IMR-90 (cell line): ENCODE measurements at regions not wholly inside any gene's neighbourhood (a gene's known extent, or its start where the extent isn't known, plus 50 kb on each side); places are given as distances from the start of the nearest gene placed in this dataset.

ENCODE experiments used
- CEBPB ChIP-seq: IDR thresholded peaks from 2 replicates; pipeline ENCODE4 v1.6.1; 2012; ENCODE audit warnings: low read depth, low read length, improper control_type of control experiment
- FOS ChIP-seq: fragments of 150-350 bp; IDR thresholded peaks from 2 replicates; pipeline ENCODE4 v1.6.1; 2016; ENCODE audit warnings: low read depth, low read length
- MXI1 ChIP-seq: IDR thresholded peaks from 2 replicates; pipeline ENCODE4 v1.6.1; 2012; ENCODE audit warnings: low read depth, mild to moderate bottlenecking, low read length, moderate library complexity, borderline replicate concordance
- POLR2A ChIP-seq: IDR thresholded peaks from 2 replicates; pipeline ENCODE4 v1.6.1; 2012; ENCODE audit warnings: mild to moderate bottlenecking, low read depth, low read length
- RAD21 ChIP-seq: IDR thresholded peaks from 2 replicates; pipeline ENCODE4 v1.6.1; 2012; ENCODE audit warnings: low read length, improper control_type of control experiment
- RCOR1 ChIP-seq: IDR thresholded peaks from 2 replicates; pipeline ENCODE4 v1.6.1; 2012; ENCODE audit warnings: mild to moderate bottlenecking, low read length, improper control_type of control experiment; ENCODE audit not compliant: insufficient replicate concordance
- SMC3 ChIP-seq: fragments of 150-350 bp; IDR thresholded peaks from 2 replicates; pipeline ENCODE4 v1.6.1; 2016; ENCODE audit warnings: low read depth, mild to moderate bottlenecking, antibody characterized with exemption, low read length, moderate library complexity
- TF ChIP-seq, protein P1 (sequence below): conservative IDR thresholded peaks from 2 replicates; pipeline ENCODE4 v1.5.1; 2012; ENCODE audit warnings: mild to moderate bottlenecking, low read depth, low read length, improper control_type of control experiment
- TF ChIP-seq, protein P2 (sequence below): fragments of 150-350 bp; IDR thresholded peaks from 2 replicates; pipeline ENCODE4 v1.6.1; 2017; ENCODE audit warnings: mild to moderate bottlenecking, antibody characterized with exemption, low read length, low read depth

DNA sequence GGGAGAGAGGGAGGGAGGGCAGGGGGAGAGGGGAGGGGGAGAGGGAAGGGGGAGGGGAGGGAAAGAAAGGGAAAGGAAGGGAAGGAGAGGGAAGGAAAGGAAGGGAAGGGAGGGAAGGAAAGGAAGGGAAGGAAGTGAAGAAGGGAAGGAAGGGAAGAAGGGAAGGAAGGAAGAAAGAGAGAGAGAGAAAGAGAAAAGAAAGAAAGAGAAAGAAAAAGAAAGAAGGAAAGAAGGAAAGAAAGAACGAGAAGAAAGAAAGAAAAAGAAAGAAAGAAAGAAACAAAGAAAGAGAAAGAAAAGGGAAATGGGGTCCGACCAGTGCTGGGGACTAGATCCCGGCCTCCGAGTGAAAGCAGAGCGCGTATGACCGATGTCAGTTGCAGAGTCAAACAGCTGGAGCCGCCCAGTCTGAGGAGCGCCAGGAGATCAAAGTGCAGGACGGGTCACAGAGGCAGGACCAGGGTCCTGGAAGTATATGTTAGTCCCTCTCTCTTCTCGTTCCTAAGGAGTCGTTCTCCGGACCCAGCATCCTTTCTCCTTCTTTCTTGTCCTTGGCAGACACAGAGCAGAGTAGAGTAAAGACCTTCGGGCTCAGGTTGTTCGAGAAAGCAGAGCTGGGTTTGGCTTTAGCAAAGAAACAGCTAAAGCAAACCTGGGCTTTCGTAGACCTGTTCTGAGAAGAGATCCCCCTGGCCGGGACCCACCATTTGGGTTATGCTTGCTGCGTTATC is 305.4 kb upstream of the MSX2 start:
- TF ChIP-seq POLR2A (no peak), MXI1 (no peak), RAD21 (no peak), SMC3 (no peak), RCOR1 (no peak), FOS (no peak), CEBPB (no peak)
- TF ChIP-seq, protein P1, sequence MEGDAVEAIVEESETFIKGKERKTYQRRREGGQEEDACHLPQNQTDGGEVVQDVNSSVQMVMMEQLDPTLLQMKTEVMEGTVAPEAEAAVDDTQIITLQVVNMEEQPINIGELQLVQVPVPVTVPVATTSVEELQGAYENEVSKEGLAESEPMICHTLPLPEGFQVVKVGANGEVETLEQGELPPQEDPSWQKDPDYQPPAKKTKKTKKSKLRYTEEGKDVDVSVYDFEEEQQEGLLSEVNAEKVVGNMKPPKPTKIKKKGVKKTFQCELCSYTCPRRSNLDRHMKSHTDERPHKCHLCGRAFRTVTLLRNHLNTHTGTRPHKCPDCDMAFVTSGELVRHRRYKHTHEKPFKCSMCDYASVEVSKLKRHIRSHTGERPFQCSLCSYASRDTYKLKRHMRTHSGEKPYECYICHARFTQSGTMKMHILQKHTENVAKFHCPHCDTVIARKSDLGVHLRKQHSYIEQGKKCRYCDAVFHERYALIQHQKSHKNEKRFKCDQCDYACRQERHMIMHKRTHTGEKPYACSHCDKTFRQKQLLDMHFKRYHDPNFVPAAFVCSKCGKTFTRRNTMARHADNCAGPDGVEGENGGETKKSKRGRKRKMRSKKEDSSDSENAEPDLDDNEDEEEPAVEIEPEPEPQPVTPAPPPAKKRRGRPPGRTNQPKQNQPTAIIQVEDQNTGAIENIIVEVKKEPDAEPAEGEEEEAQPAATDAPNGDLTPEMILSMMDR: no peak
- TF ChIP-seq, protein P2, sequence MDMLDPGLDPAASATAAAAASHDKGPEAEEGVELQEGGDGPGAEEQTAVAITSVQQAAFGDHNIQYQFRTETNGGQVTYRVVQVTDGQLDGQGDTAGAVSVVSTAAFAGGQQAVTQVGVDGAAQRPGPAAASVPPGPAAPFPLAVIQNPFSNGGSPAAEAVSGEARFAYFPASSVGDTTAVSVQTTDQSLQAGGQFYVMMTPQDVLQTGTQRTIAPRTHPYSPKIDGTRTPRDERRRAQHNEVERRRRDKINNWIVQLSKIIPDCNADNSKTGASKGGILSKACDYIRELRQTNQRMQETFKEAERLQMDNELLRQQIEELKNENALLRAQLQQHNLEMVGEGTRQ: no peak
